Right lobe of liver (tissue), 6 donors: ENCODE measurements at regions not wholly inside any gene's neighbourhood (a gene's known extent, or its start where the extent isn't known, plus 50 kb on each side); places are given as distances from the start of the nearest gene placed in this dataset.

ENCODE experiments used
- ATAC-seq, 4 donors: fragments of 200-7000 bp; cut with Tn5 transposase; one replicate each; pipeline ENCODE4 v1.9.1; 2020; ENCODE audit warnings: mild to moderate bottlenecking in 4 of 4, moderate library complexity in 4 of 4
- DNase-seq, 3 donors: peaks; one replicate each; pipeline ENCODE4 v3.0.0-alpha.2; 2020
- H3K27ac ChIP-seq, 3 donors: fragments of 200-600 bp; one replicate each; pipeline ENCODE4 v1.8.0; 2022
- H3K27me3 ChIP-seq, 2 donors: fragments of 200-600 bp; one replicate each; pipeline ENCODE4 v1.8.0; 2022
- H3K36me3 ChIP-seq, 4 donors: fragments of 200-600 bp; sonication (generic) in 1 of 4; one replicate each; pipeline versions ENCODE4 v1.5.1 to v1.8.0; 2017 to 2022; ENCODE audit warnings: control low read depth in 1 of 4
- H3K4me1 ChIP-seq, 4 donors: fragments of 200-600 bp; sonication (generic) in 1 of 4; one replicate each; pipeline versions ENCODE4 v1.5.1 to v1.8.0; 2017 to 2022; ENCODE audit warnings: control low read depth in 1 of 4
- H3K4me3 ChIP-seq, 3 donors: fragments of 200-600 bp; one replicate each; pipeline ENCODE4 v1.8.0; 2022
- H3K9me3 ChIP-seq, 4 donors: fragments of 200-600 bp; sonication (generic) in 1 of 4; one replicate each; pipeline versions ENCODE4 v1.5.1 to v1.8.0; 2017 to 2022; ENCODE audit warnings: control low read depth in 1 of 4
- POLR2A ChIP-seq: fragments of 450-650 bp; IDR thresholded peaks from one replicate; pipeline ENCODE4 v1.6.1; 2017; ENCODE audit warnings: antibody characterized with exemption, mild to moderate bottlenecking
- WGBS: methylation state at CpG from one replicate; pipeline ENCODE4 v1.1.6; 2018; ENCODE audit warnings: low coverage, low lambda C conversion rate; ENCODE audit not compliant: insufficient coverage; ENCODE audit errors: missing lambda C conversion rate; 5-methylcytosine and 5-hydroxymethylcytosine counted together
- intact Hi-C, 2 donors: fragments of 100-400 bp; cut with DNase I; formaldehyde crosslinking; loops; one replicate each; pipeline versions ENCODE4 v1.11.2 to v1.14.1; 2022
- TF ChIP-seq, protein P1 (sequence below), 4 donors: fragments of 200-600 bp in 3 of 4; fragments of 450-650 bp in 1 of 4; IDR thresholded peaks; one replicate each; pipeline versions ENCODE4 v1.5.1 to v1.8.0; 2016 to 2022; ENCODE audit warnings: antibody characterized with exemption in 4 of 4, mild to moderate bottlenecking in 2 of 4
- donor health status: DM: no; HTN: yes; CAD: no.
- donor health status: DM: no; HTN: no; CAD: no.
- donor health status: DM: no; HTN: no; CAD: no.
- donor health status: DM: no; HTN: yes; CAD: no.
- donor health status: DM: no; HTN: yes; CAD: no.

- Histone ChIP-seq H3K4me1 (no peaks in the 10 kb centered on the region), H3K4me3 (no peak overlapping the region), H3K27me3 (no peaks in the 10 kb centered on the region), H3K27ac (no peak overlapping the region), H3K36me3 (no peaks in the 10 kb centered on the region), H3K9me3 (no peaks in the 10 kb centered on the region)
- intact Hi-C loops, result no loop called here
- ATAC-seq (no peak), DNase-seq (no peak)
- no peak for TF ChIP-seq POLR2A
- TF ChIP-seq, protein P1, sequence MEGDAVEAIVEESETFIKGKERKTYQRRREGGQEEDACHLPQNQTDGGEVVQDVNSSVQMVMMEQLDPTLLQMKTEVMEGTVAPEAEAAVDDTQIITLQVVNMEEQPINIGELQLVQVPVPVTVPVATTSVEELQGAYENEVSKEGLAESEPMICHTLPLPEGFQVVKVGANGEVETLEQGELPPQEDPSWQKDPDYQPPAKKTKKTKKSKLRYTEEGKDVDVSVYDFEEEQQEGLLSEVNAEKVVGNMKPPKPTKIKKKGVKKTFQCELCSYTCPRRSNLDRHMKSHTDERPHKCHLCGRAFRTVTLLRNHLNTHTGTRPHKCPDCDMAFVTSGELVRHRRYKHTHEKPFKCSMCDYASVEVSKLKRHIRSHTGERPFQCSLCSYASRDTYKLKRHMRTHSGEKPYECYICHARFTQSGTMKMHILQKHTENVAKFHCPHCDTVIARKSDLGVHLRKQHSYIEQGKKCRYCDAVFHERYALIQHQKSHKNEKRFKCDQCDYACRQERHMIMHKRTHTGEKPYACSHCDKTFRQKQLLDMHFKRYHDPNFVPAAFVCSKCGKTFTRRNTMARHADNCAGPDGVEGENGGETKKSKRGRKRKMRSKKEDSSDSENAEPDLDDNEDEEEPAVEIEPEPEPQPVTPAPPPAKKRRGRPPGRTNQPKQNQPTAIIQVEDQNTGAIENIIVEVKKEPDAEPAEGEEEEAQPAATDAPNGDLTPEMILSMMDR (IDR thresholded peaks at IDR 0.05), result no peak
Observed at GRCh38 chr17:72460711-72461110, 339.9 kb downstream of the SOX9 start.

DNA sequence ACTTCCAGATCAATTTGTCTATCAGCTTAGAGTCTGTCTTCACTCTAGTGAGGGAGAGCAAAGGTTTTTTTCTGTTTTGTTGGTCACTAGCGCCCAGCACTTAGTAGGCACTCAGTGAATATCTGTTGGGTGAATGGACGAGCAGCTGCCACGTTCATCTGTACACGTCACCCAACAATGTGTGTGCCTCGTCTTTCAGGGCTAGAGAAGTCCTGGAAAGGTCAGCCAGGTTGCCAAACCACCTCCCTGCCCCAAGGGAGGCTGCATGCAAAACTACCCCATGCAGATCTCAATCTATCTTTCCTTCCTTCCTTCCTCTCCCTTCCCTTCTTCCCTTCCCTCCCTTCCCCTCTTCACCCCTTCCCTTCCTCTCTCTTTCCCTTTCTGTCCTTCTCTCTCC, 340.9 kb downstream of the SOX9 start:
- DNase-seq, result no peak
- no peaks in the 10 kb centered on the region for H3K4me1 ChIP-seq
- TF ChIP-seq, protein P1 (IDR thresholded peaks at IDR 0.05), result no peak
- TF ChIP-seq POLR2A, result no peak
- H3K27ac ChIP-seq, result no peak overlapping the region
- H3K9me3 ChIP-seq, result no peaks in the 10 kb centered on the region
- no peak overlapping the region for H3K4me3 ChIP-seq
- H3K27me3 ChIP-seq, result no peaks in the 10 kb centered on the region
- no peaks in the 10 kb centered on the region for H3K36me3 ChIP-seq
- ATAC-seq, result no peak
- intact Hi-C loops, result no loop called here
- 40% methylated on average over 3 of the region's 5 CpGs for WGBS

GRCh38 chr17:72462407-72462806, 341.6 kb downstream of the SOX9 start:
- H3K27ac ChIP-seq, result no peak overlapping the region
- no peaks in the 10 kb centered on the region for H3K4me1 ChIP-seq
- H3K9me3 ChIP-seq, result no peaks in the 10 kb centered on the region
- no peak overlapping the region for H3K4me3 ChIP-seq
- ATAC-seq (no peak), DNase-seq (no peak)
- TF ChIP-seq POLR2A, result no peak
- TF ChIP-seq, protein P1 (IDR thresholded peaks at IDR 0.05), result no peak
- intact Hi-C loops, result no loop called here
- H3K27me3 ChIP-seq, result no peaks in the 10 kb centered on the region
- WGBS, result 42% methylated on average over 1 of the region's 1 CpG
- H3K36me3 ChIP-seq, result no peaks in the 10 kb centered on the region

DNA sequence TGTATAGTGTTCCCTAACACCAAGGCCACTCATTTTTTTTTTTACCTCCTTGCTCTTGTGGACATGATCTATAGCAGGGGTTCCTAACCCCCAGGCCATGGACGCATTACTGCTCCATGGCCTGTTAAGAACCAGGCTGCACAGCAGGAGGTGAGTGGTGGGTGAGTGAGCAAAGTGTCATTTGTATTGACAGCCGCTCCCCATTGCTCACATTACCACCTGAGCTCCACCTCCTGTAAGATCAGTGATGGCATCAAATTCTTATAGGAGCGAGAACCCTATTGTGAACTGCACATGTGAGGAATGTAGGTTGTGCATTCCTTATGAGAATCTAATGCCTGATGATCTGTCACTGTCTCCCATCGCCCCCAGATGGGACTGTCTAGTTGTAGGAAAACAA, 342.0 kb downstream of the SOX9 start:
- TF ChIP-seq, protein P1 (IDR thresholded peaks at IDR 0.05), result no peak
- TF ChIP-seq POLR2A, result no peak
- no peak for ATAC-seq
- H3K36me3 ChIP-seq, result no peaks in the 10 kb centered on the region
- no peak for DNase-seq
- intact Hi-C loops, result no loop called here
- WGBS, result 74% methylated on average over 4 of the region's 4 CpGs
- H3K4me3 ChIP-seq, result no peak overlapping the region
- H3K27me3 ChIP-seq, result no peaks in the 10 kb centered on the region
- no peaks in the 10 kb centered on the region for H3K4me1 ChIP-seq
- no peak overlapping the region for H3K27ac ChIP-seq
- no peaks in the 10 kb centered on the region for H3K9me3 ChIP-seq
